GM03348 (cell line): ENCODE measurements at regions not wholly inside any gene's neighbourhood (a gene's known extent, or its start where the extent isn't known, plus 50 kb on each side); places are given as distances from the start of the nearest gene placed in this dataset.

Experiments
- DNase-seq: peaks from one replicate; pipeline ENCODE4 v3.0.0; 2012; ENCODE audit warnings: low spot score

- DNase-seq = no peak
Measured at GRCh38 chr2:103810875-103811274, 1043.0 kb upstream of the POU3F3 start.

- DNase-seq = no peak
Measured at GRCh38 chr2:103814016-103814415, 1039.9 kb upstream of the POU3F3 start.

- no peak for DNase-seq
Measured at GRCh38 chr2:103815731-103816130, 1038.2 kb upstream of the POU3F3 start.

- DNase-seq = no peak
Measured at GRCh38 chr2:103817746-103818145, 1036.2 kb upstream of the POU3F3 start.

GRCh38 chr2:103818176-103818575 lies 1035.7 kb upstream of the POU3F3 start:
- DNase-seq = no peak

GRCh38 chr2:103819599-103819998 lies 1034.3 kb upstream of the POU3F3 start:
- no peak for DNase-seq

- no peak for DNase-seq
Measured at GRCh38 chr2:103823847-103824246, 1030.1 kb upstream of the POU3F3 start.

- no peak for DNase-seq
Measured at GRCh38 chr2:103847276-103847675, 1006.6 kb upstream of the POU3F3 start.

GRCh38 chr2:103859238-103859637 lies 994.7 kb upstream of the POU3F3 start:
- DNase-seq = no peak

- no peak for DNase-seq
Measured at GRCh38 chr2:103860016-103860415, 993.9 kb upstream of the POU3F3 start.

- DNase-seq = no peak
Measured at GRCh38 chr2:103868396-103868795, 985.5 kb upstream of the POU3F3 start.

- no peak for DNase-seq
Measured at GRCh38 chr2:103873716-103874351, 980.1 kb upstream of the POU3F3 start.

GRCh38 chr2:103875131-103875530 lies 978.8 kb upstream of the POU3F3 start:
- no peak for DNase-seq

- no peak for DNase-seq
Measured at GRCh38 chr2:103875531-103875930, 978.4 kb upstream of the POU3F3 start.

- no peak for DNase-seq
Measured at GRCh38 chr2:103876611-103877010, 977.3 kb upstream of the POU3F3 start.

GRCh38 chr2:103879101-103879500 lies 974.8 kb upstream of the POU3F3 start:
- DNase-seq = no peak

- DNase-seq = no peak
Measured at GRCh38 chr2:103880081-103880834, 973.7 kb upstream of the POU3F3 start.

GRCh38 chr2:103887625-103888024 lies 966.3 kb upstream of the POU3F3 start:
- DNase-seq = no peak

- no peak for DNase-seq
Measured at GRCh38 chr2:103896182-103896581, 957.7 kb upstream of the POU3F3 start.

- no peak for DNase-seq
Measured at GRCh38 chr2:103898561-103898960, 955.4 kb upstream of the POU3F3 start.

- DNase-seq = no peak
Measured at GRCh38 chr2:103902347-103902746, 951.6 kb upstream of the POU3F3 start.

GRCh38 chr2:103921161-103921560 lies 932.8 kb upstream of the POU3F3 start:
- no peak for DNase-seq

GRCh38 chr2:103942199-103942598 lies 911.7 kb upstream of the POU3F3 start:
- DNase-seq = no peak

- DNase-seq = no peak
Measured at GRCh38 chr2:103945083-103945482, 908.8 kb upstream of the POU3F3 start.
